ENCODE measurements at regions not wholly inside any gene's neighbourhood (a gene's known extent, or its start where the extent isn't known, plus 50 kb on each side); places are given as distances from the start of the nearest gene placed in this dataset.
"Not testable (repeated sequence)": the region's sequence is repeated elsewhere in the genome, so short reads cannot be mapped to it uniquely, and the experiment has no call there.

GRCh38 chr3:193157051-193157450 lies 84.0 kb upstream of the PLAAT1 start:
- H3K4me3 ChIP-seq (ENCODE audit: low read depth, poor library complexity, severe bottlenecking): no peak overlapping the region
- intact Hi-C loops (cut with DNase I; ENCODE audit: low total_unique reads): no loop called here
- no peak for TF ChIP-seq POLR2A (IDR thresholded peaks at IDR 0.05)
- TF ChIP-seq CTCF (IDR thresholded peaks at IDR 0.05): no peak
- 84 to 88% methylated on average over 11 of the region's 11 CpGs for WGBS, 2 donors
- no peak for DNase-seq (ENCODE audit: low spot score in 2 of 2)

GRCh38 chr3:193165431-193166120 lies 75.4 kb upstream of the PLAAT1 start:
- DNase-seq (ENCODE audit: low spot score in 2 of 2): no peak
- 73% methylated on average over 4 of the region's 4 CpGs; no CpG with 5 or more reads in 1 of the 2 donors for WGBS, 2 donors
- H3K4me3 ChIP-seq (ENCODE audit: low read depth, poor library complexity, severe bottlenecking): no peak overlapping the region
- TF ChIP-seq POLR2A (IDR thresholded peaks at IDR 0.05): no peak
- no peak for TF ChIP-seq CTCF (IDR thresholded peaks at IDR 0.05)
- intact Hi-C loops (cut with DNase I; ENCODE audit: low total_unique reads): no loop called here

- no peak overlapping the region for H3K4me3 ChIP-seq (ENCODE audit: low read depth, poor library complexity, severe bottlenecking)
- intact Hi-C loops (cut with DNase I; ENCODE audit: low total_unique reads): no loop called here
- DNase-seq (ENCODE audit: low spot score in 2 of 2): no peak
- WGBS, 2 donors: 35 to 39% methylated on average over 3 of the region's 3 CpGs
- TF ChIP-seq POLR2A (IDR thresholded peaks at IDR 0.05): no peak
- no peak for TF ChIP-seq CTCF (IDR thresholded peaks at IDR 0.05)
Measured at GRCh38 chr3:193168931-193169330, 72.1 kb upstream of the PLAAT1 start.

- WGBS, 2 donors: 66 to 94% methylated on average over 1 of the region's 1 CpG
- no peak for TF ChIP-seq POLR2A (IDR thresholded peaks at IDR 0.05)
- no peak for TF ChIP-seq CTCF (IDR thresholded peaks at IDR 0.05)
- DNase-seq (ENCODE audit: low spot score in 2 of 2): no peak
- intact Hi-C loops (cut with DNase I; ENCODE audit: low total_unique reads): no loop called here
- H3K4me3 ChIP-seq (ENCODE audit: low read depth, poor library complexity, severe bottlenecking): no peak overlapping the region
Measured at GRCh38 chr3:193174140-193174539, 66.9 kb upstream of the PLAAT1 start.

- intact Hi-C loops (cut with DNase I; ENCODE audit: low total_unique reads); H3K4me3 ChIP-seq (ENCODE audit: low read depth, poor library complexity, severe bottlenecking); DNase-seq (ENCODE audit: low spot score in 2 of 2): not testable (repeated sequence)
- WGBS, 2 donors: 83 to 86% methylated on average over 8 of the region's 8 CpGs
Measured at GRCh38 chr3:193179332-193180012, 61.5 kb upstream of the PLAAT1 start.

GRCh38 chr3:193187070-193187722 lies 53.8 kb upstream of the PLAAT1 start:
- no peak for TF ChIP-seq CTCF (IDR thresholded peaks at IDR 0.05)
- TF ChIP-seq POLR2A (IDR thresholded peaks at IDR 0.05): no peak
- intact Hi-C loops (cut with DNase I; ENCODE audit: low total_unique reads): no loop called here
- 64 to 78% methylated on average over 6 of the region's 6 CpGs for WGBS, 2 donors
- DNase-seq (ENCODE audit: low spot score in 2 of 2): no peak
- no peak overlapping the region for H3K4me3 ChIP-seq (ENCODE audit: low read depth, poor library complexity, severe bottlenecking)
